ENCODE measurements at regions not wholly inside any gene's neighbourhood (a gene's known extent, or its start where the extent isn't known, plus 50 kb on each side); places are given as distances from the start of the nearest gene placed in this dataset.
"Not testable (repeated sequence)": the region's sequence is repeated elsewhere in the genome, so short reads cannot be mapped to it uniquely, and the experiment has no call there.

- DNase-seq (ENCODE audit: low read depth in 1 of 2, low spot score in 1 of 2) (no peak), ATAC-seq (no peak), FAIRE-seq (no peak)
- Histone ChIP-seq H3K27ac (no peak overlapping the region), H3K4me1 (no peaks in the 10 kb centered on the region), H3K4me2 (no peak overlapping the region), H3K9me3 (no peaks in the 10 kb centered on the region), H3K4me3 (no peak overlapping the region)
- POLR2A ChIA-PET: no interaction called here
- TF ChIP-seq ZNF302 (CRISPR knock-in tag; IDR thresholded peaks at IDR 0.05) (no peak), FOSL2 (IDR thresholded peaks at IDR 0.05) (no peak), FOSL2 (CRISPR knock-in tag; IDR thresholded peaks at IDR 0.05) (no peak), ZC3H11A (IDR thresholded peaks at IDR 0.05) (no peak), PBX3 (IDR thresholded peaks at IDR 0.05) (no peak), TFCP2L1 (CRISPR knock-in tag; IDR thresholded peaks at IDR 0.05) (no peak), BCL3 (IDR thresholded peaks at IDR 0.05) (no peak)
- WGBS (ENCODE audit: missing lambda C conversion rate): 44% methylated on average over 2 of the region's 2 CpGs
- CTCF ChIA-PET: no interaction called here
Measured at GRCh38 chr5:24222876-24223275, 421.9 kb downstream of the CDH10 start.

- DNase-seq (ENCODE audit: low read depth in 1 of 2, low spot score in 1 of 2): no peak
- POLR2A ChIA-PET: no interaction called here
Measured at GRCh38 chr5:24225051-24225450, 419.7 kb downstream of the CDH10 start.

GRCh38 chr5:24226479-24226878 is 418.3 kb downstream of the CDH10 start:
- H3K4me1 ChIP-seq: no peaks in the 10 kb centered on the region
- FAIRE-seq (no peak), DNase-seq (ENCODE audit: low read depth in 1 of 2, low spot score in 1 of 2) (no peak), ATAC-seq (no peak)
- H3K4me3 ChIP-seq: no peak overlapping the region
- no peaks in the 10 kb centered on the region for H3K9me3 ChIP-seq
- TF ChIP-seq NR3C1 (IDR thresholded peaks at IDR 0.05): no peak
- no peak for TF ChIP-seq PHF8 (IDR thresholded peaks at IDR 0.05; ENCODE audit: borderline replicate concordance, low read depth)
- no peak for TF ChIP-seq MAZ (IDR thresholded peaks at IDR 0.05; ENCODE audit: borderline replicate concordance, low read depth, low read length)
- TF ChIP-seq ZC3H11A (IDR thresholded peaks at IDR 0.05): no peak
- no peak for TF ChIP-seq ESRRA (IDR thresholded peaks at IDR 0.05; ENCODE audit: borderline replicate concordance, low read length)
- no peak for TF ChIP-seq HDAC2 (IDR thresholded peaks at IDR 0.05)
- H3K4me2 ChIP-seq: no peak overlapping the region
- CTCF ChIA-PET: no interaction called here
- POLR2A ChIA-PET: no interaction called here
- WGBS (ENCODE audit: missing lambda C conversion rate): 33% methylated on average over 1 of the region's 1 CpG
- H3K27ac ChIP-seq: no peak overlapping the region

More at GRCh38 chr5:24225051-24225450, 419.7 kb downstream of the CDH10 start:
- CTCF ChIA-PET: no interaction called here
- ATAC-seq (no peak), FAIRE-seq (no peak)
- Histone ChIP-seq H3K9me3 (no peaks in the 10 kb centered on the region), H3K4me2 (no peak overlapping the region), H3K4me3 (no peak overlapping the region), H3K27ac (no peak overlapping the region), H3K4me1 (no peaks in the 10 kb centered on the region)
- TF ChIP-seq NFE2L2 (conservative IDR thresholded peaks at IDR 0.05; ENCODE audit: low read length): no peak
- TF ChIP-seq JUN (IDR thresholded peaks at IDR 0.05): no peak
- TF ChIP-seq ELK1 (IDR thresholded peaks at IDR 0.05; ENCODE audit: low read depth, low read length): no peak
- no peak for TF ChIP-seq FOSL2 (IDR thresholded peaks at IDR 0.05)
- TF ChIP-seq FOSL2 (CRISPR knock-in tag; IDR thresholded peaks at IDR 0.05): no peak
- TF ChIP-seq HDAC2 (IDR thresholded peaks at IDR 0.05): no peak
- no peak for TF ChIP-seq FOSB (CRISPR knock-in tag; IDR thresholded peaks at IDR 0.05)
- no peak for TF ChIP-seq KDM1A (IDR thresholded peaks at IDR 0.05; ENCODE audit: low read depth)
- no peak for TF ChIP-seq HEYL (CRISPR knock-in tag; IDR thresholded peaks at IDR 0.05)
- TF ChIP-seq CBX2 (IDR thresholded peaks at IDR 0.05; ENCODE audit: borderline replicate concordance, low read depth): no peak

- DNase-seq (ENCODE audit: low read depth in 1 of 2, low spot score in 1 of 2); H3K4me3 ChIP-seq; H3K4me1 ChIP-seq; H3K9me3 ChIP-seq; POLR2A ChIA-PET; H3K27ac ChIP-seq; CTCF ChIA-PET; ATAC-seq; H3K4me2 ChIP-seq; FAIRE-seq: not testable (repeated sequence)
- WGBS (ENCODE audit: missing lambda C conversion rate): 47% methylated on average over 5 of the region's 5 CpGs
Measured at GRCh38 chr5:24227881-24228280, 416.9 kb downstream of the CDH10 start.
